ENCODE measurements at regions not wholly inside any gene's neighbourhood (a gene's known extent, or its start where the extent isn't known, plus 50 kb on each side); places are given as distances from the start of the nearest gene placed in this dataset.

DNA sequence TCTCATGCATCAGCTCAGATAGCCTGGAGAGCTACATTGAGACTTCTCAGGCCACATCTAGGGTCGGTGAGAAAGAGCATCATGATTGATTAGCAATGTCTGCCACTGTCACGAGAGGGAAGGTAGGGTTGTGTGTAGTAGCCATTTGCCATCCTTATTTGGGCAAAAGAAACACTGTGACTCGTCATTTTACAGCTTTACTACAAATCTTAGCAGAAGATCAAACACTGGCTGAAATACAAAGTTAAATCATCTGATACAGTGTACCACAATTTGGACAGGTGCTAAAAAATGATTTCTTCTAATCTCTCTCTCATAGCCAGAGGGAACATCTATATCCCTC lies 334.3 kb downstream of the CBLN1 start:
- Mint-ChIP-seq H3K9me3 (peaks cover 7% of the 10 kb centered on the region), H3K4me3 (no peak overlapping the region), H3K27me3 (no peaks in the 10 kb centered on the region), H3K27ac (no peak overlapping the region), H3K36me3 (ENCODE audit: low read depth) (no peaks in the 10 kb centered on the region), H3K4me1 (no peaks in the 10 kb centered on the region)
- CTCF ChIA-PET = no interaction called here
- no peak for DNase-seq
- POLR2A ChIA-PET = no interaction called here

DNA sequence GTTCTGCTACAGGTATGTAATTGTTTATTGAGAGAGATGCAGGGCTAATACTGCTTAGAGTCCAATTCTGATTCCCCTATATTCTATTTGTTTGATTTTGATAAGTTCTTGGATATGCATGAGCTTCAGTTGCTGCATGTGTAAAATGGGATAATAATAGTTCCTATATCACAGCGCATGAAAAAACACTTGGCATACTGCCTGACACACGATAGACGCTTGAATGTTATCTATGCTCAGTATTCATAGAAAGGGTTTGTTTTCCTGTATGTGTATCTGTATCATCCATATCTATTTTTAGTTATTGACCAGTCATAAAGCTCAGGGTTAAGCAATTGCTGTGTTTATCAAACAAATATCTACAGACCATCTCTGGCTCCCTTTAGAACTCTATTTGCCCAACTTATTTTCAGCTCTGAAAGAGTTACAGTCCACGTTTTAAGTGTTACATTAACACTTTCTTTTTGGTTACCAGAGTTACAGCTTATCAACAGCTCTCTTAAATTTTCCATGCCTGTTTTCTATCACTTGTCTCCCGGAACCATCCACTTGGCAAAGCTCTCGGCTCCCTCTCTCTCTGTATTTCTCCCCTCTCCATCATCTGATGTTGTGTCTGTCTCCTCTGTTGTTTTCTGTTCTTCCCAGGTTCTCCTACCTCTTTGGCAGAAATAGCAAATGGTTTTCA lies 334.8 kb downstream of the CBLN1 start:
- Mint-ChIP-seq H3K4me1 (no peaks in the 10 kb centered on the region), H3K4me3 (no peak overlapping the region), H3K27ac (no peak overlapping the region), H3K27me3 (no peaks in the 10 kb centered on the region), H3K9me3 (peaks cover 7% of the 10 kb centered on the region), H3K36me3 (ENCODE audit: low read depth) (no peaks in the 10 kb centered on the region)
- ChIA-PET POLR2A (no interaction called here), CTCF (no interaction called here)
- DNase-seq = no peak

DNA sequence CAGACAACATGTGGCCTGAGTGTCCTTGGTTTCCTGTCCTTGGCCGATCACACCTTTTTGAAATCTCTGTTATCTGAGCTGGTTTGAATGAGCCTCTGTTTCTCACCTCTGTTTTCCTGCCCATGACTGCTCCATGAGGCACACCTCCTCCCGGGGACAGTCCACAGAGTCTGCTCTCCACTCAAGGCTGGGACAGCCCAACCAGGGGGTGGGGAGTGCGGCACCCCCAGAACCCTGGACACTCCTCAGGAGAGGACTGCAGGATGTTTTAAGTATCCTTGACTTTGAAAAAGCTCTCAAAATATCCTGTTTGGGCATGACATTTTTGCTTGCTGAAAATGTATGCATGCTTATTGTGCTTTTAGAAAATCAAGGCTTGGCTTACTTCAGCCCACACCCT lies 333.0 kb upstream of the N4BP1 start:
- POLR2A ChIA-PET = no interaction called here
- no peaks in the 10 kb centered on the region for H3K36me3 Mint-ChIP-seq (ENCODE audit: low read depth)
- peaks cover 6% of the 10 kb centered on the region for H3K9me3 Mint-ChIP-seq
- no peak for DNase-seq
- no peak overlapping the region for H3K4me3 Mint-ChIP-seq
- CTCF ChIA-PET = no interaction called here
- H3K27ac Mint-ChIP-seq = no peak overlapping the region
- H3K4me1 Mint-ChIP-seq = no peaks in the 10 kb centered on the region
- H3K27me3 Mint-ChIP-seq = no peaks in the 10 kb centered on the region

DNA sequence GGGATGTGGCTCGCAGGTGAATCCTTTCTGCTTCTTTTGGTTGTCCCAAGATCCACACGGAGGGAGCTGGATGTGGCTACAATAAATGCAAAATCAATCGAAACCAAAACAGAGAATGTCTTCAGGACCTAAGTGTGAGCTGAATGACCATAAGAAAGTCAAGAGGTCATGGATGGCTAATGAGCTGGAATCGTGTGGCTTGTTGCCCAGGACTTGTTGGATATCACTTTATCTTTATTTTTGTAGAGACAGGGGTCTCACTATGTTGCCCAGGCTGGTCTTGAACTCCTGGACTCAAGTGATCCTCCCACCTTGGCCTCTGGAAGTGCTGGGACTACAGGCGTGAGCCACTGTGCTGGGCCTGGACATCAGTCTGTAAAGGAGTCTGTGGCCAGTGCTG lies 326.8 kb upstream of the N4BP1 start:
- no peaks in the 10 kb centered on the region for H3K27me3 Mint-ChIP-seq
- ChIA-PET CTCF (no interaction called here), POLR2A (no interaction called here)
- no peak overlapping the region for H3K27ac Mint-ChIP-seq
- no peaks in the 10 kb centered on the region for H3K4me1 Mint-ChIP-seq
- H3K36me3 Mint-ChIP-seq (ENCODE audit: low read depth) = no peaks in the 10 kb centered on the region
- DNase-seq = no peak
- no peak overlapping the region for H3K4me3 Mint-ChIP-seq
- peaks cover 2% of the 10 kb centered on the region for H3K9me3 Mint-ChIP-seq

DNA sequence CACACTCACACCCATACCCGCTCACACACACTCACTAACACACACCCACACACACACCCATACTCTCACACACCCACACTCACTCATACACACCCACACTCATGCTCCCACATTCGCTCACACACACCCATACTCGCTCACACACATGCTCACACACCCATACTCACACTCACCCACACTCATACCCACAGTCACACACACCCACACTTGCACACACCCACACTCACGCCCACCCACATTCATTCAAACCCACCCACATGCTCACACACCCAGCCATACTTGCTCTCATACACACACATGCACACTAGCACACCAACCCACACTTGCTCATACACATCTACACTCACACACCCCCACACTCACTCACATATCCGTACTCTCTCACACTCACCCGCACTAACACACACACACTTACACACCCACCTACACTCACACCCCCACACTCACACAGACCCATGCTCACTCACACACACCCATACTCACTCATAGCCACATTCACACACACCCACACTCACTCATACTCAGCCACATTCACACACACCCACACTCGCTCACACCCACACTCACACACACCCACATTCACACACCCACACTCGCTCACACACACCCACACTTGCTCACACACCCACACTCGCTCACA lies 322.4 kb upstream of the N4BP1 start:
- ChIA-PET CTCF (no interaction called here), POLR2A (no interaction called here)
- H3K27ac Mint-ChIP-seq = no peak overlapping the region
- no peak overlapping the region for H3K4me3 Mint-ChIP-seq
- H3K4me1 Mint-ChIP-seq = no peaks in the 10 kb centered on the region
- no peak for DNase-seq
- no peaks in the 10 kb centered on the region for H3K36me3 Mint-ChIP-seq (ENCODE audit: low read depth)
- H3K9me3 Mint-ChIP-seq = peaks cover 2% of the 10 kb centered on the region
- H3K27me3 Mint-ChIP-seq = no peaks in the 10 kb centered on the region

DNA sequence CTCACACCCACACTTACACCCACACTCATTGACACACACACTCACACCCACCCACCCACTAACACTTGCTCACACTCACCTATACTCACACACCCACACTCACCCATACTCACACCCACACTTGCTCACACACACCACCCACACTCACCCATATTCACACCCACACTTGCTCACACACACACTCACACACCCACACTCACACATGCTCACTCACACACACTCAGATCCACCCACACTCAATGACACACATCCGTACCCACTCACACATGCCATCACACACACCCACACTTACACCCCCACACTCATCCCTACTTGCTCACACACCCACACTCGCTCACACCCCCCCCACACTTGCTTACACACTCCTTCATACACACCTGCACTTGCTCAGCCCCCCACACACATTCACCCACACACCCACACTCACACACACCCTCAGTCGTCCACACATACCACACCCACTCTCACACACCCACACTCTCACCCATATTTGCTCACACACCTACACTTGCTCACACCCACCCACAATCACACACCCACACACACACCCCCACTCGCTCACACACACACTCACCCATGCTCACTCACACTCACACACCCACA lies 321.1 kb upstream of the N4BP1 start:
- CTCF ChIA-PET = no interaction called here
- H3K4me1 Mint-ChIP-seq = no peaks in the 10 kb centered on the region
- peaks cover 10% of the 10 kb centered on the region for H3K9me3 Mint-ChIP-seq
- POLR2A ChIA-PET = no interaction called here
- no peaks in the 10 kb centered on the region for H3K27me3 Mint-ChIP-seq
- no peaks in the 10 kb centered on the region for H3K36me3 Mint-ChIP-seq (ENCODE audit: low read depth)
- no peak overlapping the region for H3K4me3 Mint-ChIP-seq
- DNase-seq = no peak
- H3K27ac Mint-ChIP-seq = no peak overlapping the region

DNA sequence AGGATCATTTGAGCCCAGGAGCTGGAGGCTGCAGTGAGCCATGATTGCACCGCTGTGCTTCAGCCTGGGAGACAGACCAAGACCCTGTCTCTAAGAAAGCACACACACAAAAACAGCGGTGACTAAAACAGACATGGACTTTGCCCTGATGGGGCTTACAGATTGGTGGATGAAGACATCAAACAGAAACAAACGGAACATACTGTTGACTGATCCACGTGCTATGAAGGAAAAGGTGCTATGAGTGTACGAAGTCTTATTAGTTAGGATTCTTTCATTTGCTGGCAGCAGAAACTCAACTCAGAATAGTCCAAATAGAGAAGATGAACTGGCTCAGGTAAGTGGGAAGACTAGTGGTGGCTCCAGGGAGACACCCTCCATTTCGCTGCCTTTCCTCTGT lies 309.8 kb upstream of the N4BP1 start:
- no peak for DNase-seq
- H3K4me3 Mint-ChIP-seq = no peak overlapping the region

DNA sequence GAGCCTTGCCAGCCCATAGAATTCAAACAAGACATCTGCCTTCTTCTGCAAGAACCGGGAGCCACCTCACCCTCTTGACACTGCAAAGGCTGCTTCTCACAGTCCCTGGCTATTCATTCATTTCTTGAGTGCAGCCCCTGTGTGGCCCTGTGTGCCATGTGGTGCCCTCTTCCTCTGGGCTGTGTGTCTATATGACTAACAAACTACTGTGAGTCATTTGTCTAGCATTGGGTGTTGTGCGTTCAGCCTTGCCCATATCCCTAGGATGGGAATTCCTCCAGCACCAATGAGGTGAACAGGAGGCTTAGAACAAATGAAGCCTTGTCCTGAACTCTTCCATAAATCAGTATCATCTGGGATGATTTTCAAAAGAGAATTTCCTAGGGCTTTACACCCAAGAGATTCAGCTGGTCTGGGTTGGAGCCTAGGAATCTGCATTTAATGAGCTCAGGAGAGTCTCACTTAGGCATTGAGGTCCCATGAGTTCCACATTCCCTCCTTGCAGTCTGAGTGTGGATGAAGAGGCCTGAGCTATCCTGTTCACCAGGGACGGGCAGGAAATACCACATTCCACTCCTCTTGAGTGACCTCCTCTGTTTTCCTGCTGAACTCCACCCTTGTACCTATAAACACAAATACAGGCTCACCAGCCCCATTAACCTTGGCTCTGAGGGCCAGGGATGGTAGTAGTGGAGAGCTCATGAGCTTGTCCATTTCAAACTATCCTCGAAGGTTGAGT lies 308.7 kb upstream of the N4BP1 start:
- Mint-ChIP-seq H3K9me3 (peaks cover 9% of the 10 kb centered on the region), H3K27ac (no peak overlapping the region), H3K4me1 (no peaks in the 10 kb centered on the region), H3K27me3 (no peaks in the 10 kb centered on the region), H3K4me3 (no peak overlapping the region), H3K36me3 (ENCODE audit: low read depth) (no peaks in the 10 kb centered on the region)
- POLR2A ChIA-PET = no interaction called here
- CTCF ChIA-PET = interaction anchor here (0.6 kb wide), 2 partner anchors 24 to 121 kb away, joined by 3 read pairs; no protein-coding TSS in a partner anchor
- DNase-seq = no peak

More for the DNA sequence above, 309.8 kb upstream of the N4BP1 start:
- CTCF ChIA-PET = no interaction called here
- H3K36me3 Mint-ChIP-seq (ENCODE audit: low read depth) = no peaks in the 10 kb centered on the region
- no peak overlapping the region for H3K27ac Mint-ChIP-seq
- H3K9me3 Mint-ChIP-seq = peaks cover 6% of the 10 kb centered on the region
- POLR2A ChIA-PET = no interaction called here
- no peaks in the 10 kb centered on the region for H3K4me1 Mint-ChIP-seq
- no peaks in the 10 kb centered on the region for H3K27me3 Mint-ChIP-seq

DNA sequence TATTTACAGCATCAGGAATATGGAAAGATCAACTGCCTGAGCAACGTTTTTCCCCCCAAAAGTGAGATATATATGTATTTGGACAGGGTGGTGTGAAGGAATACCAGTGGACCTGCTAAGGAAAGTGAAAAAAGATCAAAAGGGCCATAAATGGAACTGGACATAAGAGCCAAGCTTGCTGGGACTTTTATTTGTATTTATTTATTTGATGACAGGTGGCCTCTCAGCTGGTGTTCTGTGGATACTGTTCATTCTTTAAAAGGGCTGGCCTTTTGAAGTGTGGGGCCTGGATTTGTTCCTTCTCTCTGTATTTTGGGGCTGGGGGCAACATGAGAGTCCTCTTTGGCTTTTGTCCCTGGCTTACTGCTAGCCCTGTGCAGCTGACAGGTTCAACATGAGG lies 306.6 kb upstream of the N4BP1 start:
- peaks cover 6% of the 10 kb centered on the region for H3K9me3 Mint-ChIP-seq
- no peaks in the 10 kb centered on the region for H3K27me3 Mint-ChIP-seq
- ChIA-PET POLR2A (no interaction called here), CTCF (no interaction called here)
- no peaks in the 10 kb centered on the region for H3K4me1 Mint-ChIP-seq
- no peaks in the 10 kb centered on the region for H3K36me3 Mint-ChIP-seq (ENCODE audit: low read depth)
- H3K4me3 Mint-ChIP-seq = no peak overlapping the region
- H3K27ac Mint-ChIP-seq = no peak overlapping the region
- no peak for DNase-seq

DNA sequence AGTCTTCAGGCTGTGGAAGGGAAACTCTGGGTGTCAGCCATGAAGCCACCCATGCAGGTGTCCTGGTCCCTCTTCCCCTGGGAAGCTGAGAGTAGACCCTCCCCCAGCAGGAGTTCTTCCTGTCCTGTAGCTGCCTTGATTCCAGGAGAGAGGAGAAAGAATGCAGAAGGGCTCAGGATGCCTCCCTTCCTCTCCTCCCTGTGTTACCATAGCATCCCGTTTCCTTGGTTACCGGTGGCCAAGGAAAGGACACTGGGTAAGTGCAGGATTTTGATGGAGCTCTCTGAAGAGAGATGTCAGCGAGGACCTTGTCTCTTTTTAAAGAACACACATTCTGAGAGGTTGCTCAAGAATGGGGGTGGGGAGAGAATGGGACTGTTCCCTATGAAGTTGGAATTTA lies 304.1 kb upstream of the N4BP1 start:
- Mint-ChIP-seq H3K4me3 (no peak overlapping the region), H3K27ac (no peak overlapping the region), H3K4me1 (no peaks in the 10 kb centered on the region), H3K27me3 (no peaks in the 10 kb centered on the region), H3K9me3 (peaks cover 6% of the 10 kb centered on the region), H3K36me3 (ENCODE audit: low read depth) (no peaks in the 10 kb centered on the region)
- POLR2A ChIA-PET = no interaction called here
- no peak for DNase-seq
- CTCF ChIA-PET = no interaction called here

DNA sequence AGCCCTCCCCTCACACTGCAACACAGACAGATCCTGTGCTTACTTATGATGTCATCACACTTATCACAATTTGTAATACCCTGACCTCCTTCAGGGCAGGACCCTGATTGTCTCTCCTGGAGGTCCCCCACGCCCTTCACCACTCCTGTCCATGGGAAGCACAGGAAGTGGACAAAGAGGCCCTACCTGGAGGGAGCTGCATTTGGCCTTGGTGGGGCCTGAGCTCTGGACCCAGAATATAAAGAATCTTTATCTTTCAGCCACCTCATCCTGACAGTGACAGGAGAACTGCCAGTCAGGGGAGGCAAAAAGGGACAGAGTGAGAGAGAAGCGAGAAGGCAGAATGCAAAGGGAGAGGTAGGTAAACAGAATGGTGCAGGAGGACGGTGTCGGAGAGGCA lies 303.4 kb upstream of the N4BP1 start:
- no peak overlapping the region for H3K4me3 Mint-ChIP-seq
- H3K27ac Mint-ChIP-seq = no peak overlapping the region
- peaks cover 6% of the 10 kb centered on the region for H3K9me3 Mint-ChIP-seq
- H3K4me1 Mint-ChIP-seq = no peaks in the 10 kb centered on the region
- no peaks in the 10 kb centered on the region for H3K27me3 Mint-ChIP-seq
- ChIA-PET CTCF (no interaction called here), POLR2A (no interaction called here)
- DNase-seq = no peak
- H3K36me3 Mint-ChIP-seq (ENCODE audit: low read depth) = no peaks in the 10 kb centered on the region

DNA sequence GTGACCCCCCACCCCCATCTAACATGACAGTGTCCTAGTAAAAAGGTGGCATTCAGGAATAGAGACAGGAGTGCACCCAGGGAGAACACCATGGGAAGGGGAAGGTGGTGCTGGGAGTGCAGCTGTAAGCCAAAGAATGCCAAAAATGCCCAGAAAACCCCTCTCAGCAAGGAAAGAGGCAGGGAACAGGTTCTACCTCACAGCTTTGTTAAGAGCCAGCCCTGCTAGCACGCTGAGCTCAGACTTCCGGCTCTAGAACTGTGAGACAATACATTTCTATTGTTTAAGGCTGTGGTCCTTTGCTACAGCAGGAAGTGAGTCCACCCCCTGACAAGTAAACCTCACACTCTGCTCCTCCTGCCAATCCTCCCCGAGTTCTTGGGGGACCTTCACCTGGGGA lies 302.4 kb upstream of the N4BP1 start:
- ChIA-PET CTCF (no interaction called here), POLR2A (no interaction called here)
- Mint-ChIP-seq H3K27me3 (no peaks in the 10 kb centered on the region), H3K9me3 (peaks cover 10% of the 10 kb centered on the region), H3K4me3 (no peak overlapping the region), H3K36me3 (ENCODE audit: low read depth) (no peaks in the 10 kb centered on the region), H3K4me1 (no peaks in the 10 kb centered on the region), H3K27ac (no peak overlapping the region)
- DNase-seq = no peak

DNA sequence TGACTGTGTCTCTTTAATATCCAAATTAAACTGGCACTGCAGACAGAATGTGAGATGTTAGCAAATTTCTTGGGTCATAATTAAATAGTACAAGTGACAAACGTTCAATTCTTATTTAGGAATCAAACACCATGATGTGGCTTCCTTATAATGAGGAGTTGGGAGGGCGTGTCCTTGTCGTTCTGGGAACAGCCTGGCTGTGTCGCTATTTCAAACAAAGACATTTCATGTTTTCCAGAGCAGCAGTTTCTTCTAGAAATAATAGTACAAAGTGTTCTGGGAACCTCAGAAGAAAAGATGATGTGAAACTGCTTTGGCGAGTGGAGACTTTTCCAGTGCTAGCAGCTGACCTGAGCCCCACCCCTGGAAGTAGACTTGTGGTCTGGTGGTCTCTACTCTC lies 301.7 kb upstream of the N4BP1 start:
- DNase-seq = no peak
- H3K36me3 Mint-ChIP-seq (ENCODE audit: low read depth) = no peaks in the 10 kb centered on the region
- no peak overlapping the region for H3K27ac Mint-ChIP-seq
- H3K4me1 Mint-ChIP-seq = no peaks in the 10 kb centered on the region
- ChIA-PET POLR2A (no interaction called here), CTCF (no interaction called here)
- no peak overlapping the region for H3K4me3 Mint-ChIP-seq
- peaks cover 10% of the 10 kb centered on the region for H3K9me3 Mint-ChIP-seq
- no peaks in the 10 kb centered on the region for H3K27me3 Mint-ChIP-seq

DNA sequence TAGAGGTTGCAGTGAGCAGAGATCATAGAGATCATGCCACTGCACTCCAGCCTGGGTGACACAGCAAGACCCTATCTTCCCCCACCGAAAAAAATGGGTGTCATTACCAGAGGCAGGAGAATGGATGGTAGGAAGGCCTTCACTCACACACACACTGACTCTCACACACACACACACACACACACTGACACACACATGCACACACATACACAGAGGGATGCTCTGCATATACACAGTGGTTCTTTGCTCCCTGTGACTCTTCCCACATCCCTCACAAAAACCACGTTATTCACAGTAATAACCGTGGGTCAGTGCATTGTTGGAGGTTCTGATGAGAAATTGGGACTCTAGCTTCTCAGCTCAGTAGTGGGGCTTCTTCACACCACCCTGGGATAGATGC lies 300.2 kb upstream of the N4BP1 start:
- no peak for DNase-seq
- CTCF ChIA-PET = no interaction called here
- H3K9me3 Mint-ChIP-seq = peaks cover 10% of the 10 kb centered on the region

More for the DNA sequence above, 300.2 kb upstream of the N4BP1 start:
- POLR2A ChIA-PET = no interaction called here
- H3K27ac Mint-ChIP-seq = no peak overlapping the region
- H3K4me3 Mint-ChIP-seq = no peak overlapping the region
- H3K4me1 Mint-ChIP-seq = no peaks in the 10 kb centered on the region
- H3K36me3 Mint-ChIP-seq (ENCODE audit: low read depth) = no peaks in the 10 kb centered on the region
- H3K27me3 Mint-ChIP-seq = no peaks in the 10 kb centered on the region
